Left lobe of liver (tissue), 2 donors: ENCODE measurements at regions not wholly inside any gene's neighbourhood (a gene's known extent, or its start where the extent isn't known, plus 50 kb on each side); places are given as distances from the start of the nearest gene placed in this dataset.

ENCODE experiments used
- ATAC-seq: fragments of 200-7000 bp; cut with Tn5 transposase; one replicate; pipeline ENCODE4 v1.9.1; 2020; ENCODE audit warnings: mild to moderate bottlenecking, moderate library complexity
- DNase-seq: peaks from one replicate; pipeline ENCODE4 v3.0.0-alpha.2; 2020; ENCODE audit warnings: low spot score
- donor health status: DM: no; HTN: no; CAD: no; lungs with moderate emphysema.
- donor health status: DM: no; HTN: yes; CAD: no.

- ATAC-seq: no peak
- DNase-seq: no peak
Observed at GRCh38 chr7:38069052-38069451, 109.0 kb upstream of the STARD3NL start.

DNA sequence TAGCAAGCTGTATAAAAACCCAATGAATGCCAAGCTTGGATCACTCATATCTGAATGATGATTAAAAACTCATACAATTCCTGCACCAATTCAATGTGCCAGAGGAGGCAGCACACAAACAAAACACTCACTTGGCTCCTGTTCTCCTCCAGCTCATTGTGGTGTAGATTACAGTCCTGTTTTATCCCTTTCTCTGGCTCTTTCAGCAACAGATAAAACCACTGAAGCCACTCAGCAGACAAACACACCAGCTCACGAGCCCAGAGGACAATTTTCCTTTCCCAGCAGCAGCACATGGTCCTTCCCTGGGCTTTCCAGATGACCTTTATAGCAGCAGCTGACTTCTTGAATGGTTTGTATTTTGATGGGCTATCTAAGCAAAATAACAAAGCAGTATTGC is 107.3 kb upstream of the STARD3NL start:
- ATAC-seq: peak; percentile 58
- DNase-seq: no peak

DNA sequence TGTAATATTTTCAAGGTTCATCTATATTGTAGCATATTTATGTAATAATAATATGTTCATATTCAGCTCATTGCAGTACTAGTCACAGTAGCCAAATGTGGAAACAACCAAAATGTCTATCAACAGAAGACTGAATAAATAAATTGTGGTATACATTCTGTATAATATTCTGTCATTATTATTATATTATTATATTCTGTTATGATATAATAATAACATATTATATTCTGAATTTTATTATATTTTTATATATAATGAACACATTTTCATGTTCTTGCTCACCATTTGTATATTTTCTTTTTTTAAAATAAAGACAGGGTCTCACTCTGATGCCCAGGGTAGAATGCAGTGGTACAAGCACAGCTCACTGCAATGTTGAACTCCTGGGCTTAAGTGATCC is 91.2 kb upstream of the STARD3NL start:
- ATAC-seq (no peak), DNase-seq (no peak)

- DNase-seq (no peak), ATAC-seq (no peak)
Observed at GRCh38 chr7:38102507-38102906, 75.5 kb upstream of the STARD3NL start.

DNA sequence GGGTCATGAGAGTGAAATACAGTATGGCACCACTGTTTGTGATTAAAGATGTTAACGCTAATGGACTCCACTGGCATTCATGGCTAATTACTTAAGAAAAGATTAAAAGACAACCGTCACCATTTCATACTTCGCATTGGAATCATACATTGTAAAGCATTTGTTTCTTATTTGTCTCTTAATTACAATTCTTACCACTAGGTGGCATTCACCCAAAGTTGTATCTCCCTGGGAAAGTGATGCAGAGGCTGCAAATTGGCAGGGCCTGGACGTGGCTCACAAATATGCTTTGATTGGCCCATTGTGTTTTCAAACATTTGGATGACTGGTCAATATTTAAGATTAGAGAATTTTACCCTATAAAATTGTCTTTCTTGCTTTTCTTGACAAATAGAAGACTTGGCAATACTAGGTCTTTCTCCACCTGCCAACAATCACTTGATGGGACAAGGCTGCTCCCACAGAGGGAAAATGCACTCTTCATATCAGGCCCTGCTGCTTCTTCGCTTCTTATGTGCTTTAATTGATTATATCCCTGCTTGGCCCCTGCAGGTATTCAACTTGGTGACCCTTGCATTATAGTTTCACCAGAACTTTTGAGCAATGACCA is 72.1 kb upstream of the STARD3NL start:
- ATAC-seq (peak; percentile 87), DNase-seq (no peak)

GRCh38 chr7:38107486-38107893 is 70.6 kb upstream of the STARD3NL start:
- peak; percentile 96 for ATAC-seq
- peak; percentile 67 for DNase-seq

DNA sequence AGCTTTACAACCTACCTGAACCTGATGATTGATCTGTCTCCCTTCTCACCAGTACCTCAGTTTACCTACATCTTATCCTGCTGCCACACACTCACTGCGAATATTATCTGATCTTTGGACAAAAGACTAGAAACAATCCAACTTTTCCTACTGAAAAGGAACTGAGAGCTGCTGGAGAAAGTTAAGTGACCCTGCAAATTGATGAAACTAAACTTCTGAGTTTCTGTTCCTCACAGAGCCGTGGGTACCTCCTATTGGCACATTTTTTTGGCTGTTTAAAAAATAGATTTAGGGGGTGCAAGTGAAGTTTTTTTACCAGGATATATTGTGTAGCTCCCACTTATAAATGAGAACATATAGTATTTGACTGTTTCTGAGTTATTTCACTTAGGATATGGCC is 66.0 kb upstream of the STARD3NL start:
- DNase-seq (no peak), ATAC-seq (no peak)

DNA sequence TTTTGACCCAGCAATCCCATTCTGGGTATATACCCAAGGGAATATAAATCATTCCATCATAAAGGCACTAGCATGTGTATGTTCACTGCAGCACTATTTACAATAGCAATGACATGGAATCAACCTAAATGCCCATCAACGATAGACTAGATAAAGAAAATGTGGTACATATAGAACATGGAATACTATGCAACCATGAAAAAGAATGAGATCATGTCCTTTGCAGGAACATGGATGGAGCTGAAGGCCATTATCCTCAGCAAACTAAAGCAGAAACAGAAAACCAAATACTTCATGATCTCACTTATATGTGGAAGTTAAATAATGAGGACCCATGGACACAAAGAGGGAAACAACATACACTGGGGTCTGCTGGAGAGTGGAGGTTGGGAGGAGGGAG is 58.0 kb upstream of the STARD3NL start:
- ATAC-seq (no peak), DNase-seq (no peak)

DNA sequence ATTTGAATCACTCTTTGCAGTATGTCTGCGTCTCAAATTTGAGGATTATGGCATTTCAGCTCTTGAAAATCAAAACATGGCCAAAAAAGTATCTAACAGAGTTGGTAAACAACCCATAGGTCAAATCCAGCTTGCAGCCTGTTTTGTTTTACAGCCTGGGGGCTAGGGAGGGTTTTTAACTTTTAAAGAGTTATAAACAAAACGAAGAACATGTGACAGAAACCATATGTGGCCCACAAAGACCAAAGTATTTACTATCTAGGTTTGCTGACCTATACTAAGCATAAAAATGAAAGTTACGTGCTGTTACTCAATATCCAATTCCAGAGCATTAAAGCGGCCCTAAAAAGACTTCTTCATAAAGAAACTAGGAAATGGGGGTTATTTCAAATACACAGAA is 55.5 kb upstream of the STARD3NL start:
- DNase-seq (no peak), ATAC-seq (no peak)

DNA sequence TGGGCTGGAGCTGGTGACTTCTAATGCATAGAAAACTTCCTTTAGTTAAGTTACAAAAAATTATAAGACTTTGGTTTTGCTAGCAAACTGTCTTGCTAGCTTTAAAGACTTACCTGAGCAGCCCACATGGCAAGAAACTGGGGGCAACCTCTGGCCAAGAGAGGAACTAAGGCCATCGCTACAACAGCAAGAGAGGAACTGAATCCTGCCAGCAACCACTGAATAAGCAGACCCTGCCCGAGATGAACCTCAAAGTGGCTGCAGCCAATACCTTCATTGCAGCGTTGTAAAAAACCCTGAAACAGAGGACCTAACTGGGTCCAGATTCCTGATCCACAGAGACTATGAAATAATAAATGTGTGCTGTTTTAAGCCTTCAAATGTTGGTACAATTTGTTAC is 54.6 kb upstream of the STARD3NL start:
- no peak for DNase-seq
- ATAC-seq: no peak

DNA sequence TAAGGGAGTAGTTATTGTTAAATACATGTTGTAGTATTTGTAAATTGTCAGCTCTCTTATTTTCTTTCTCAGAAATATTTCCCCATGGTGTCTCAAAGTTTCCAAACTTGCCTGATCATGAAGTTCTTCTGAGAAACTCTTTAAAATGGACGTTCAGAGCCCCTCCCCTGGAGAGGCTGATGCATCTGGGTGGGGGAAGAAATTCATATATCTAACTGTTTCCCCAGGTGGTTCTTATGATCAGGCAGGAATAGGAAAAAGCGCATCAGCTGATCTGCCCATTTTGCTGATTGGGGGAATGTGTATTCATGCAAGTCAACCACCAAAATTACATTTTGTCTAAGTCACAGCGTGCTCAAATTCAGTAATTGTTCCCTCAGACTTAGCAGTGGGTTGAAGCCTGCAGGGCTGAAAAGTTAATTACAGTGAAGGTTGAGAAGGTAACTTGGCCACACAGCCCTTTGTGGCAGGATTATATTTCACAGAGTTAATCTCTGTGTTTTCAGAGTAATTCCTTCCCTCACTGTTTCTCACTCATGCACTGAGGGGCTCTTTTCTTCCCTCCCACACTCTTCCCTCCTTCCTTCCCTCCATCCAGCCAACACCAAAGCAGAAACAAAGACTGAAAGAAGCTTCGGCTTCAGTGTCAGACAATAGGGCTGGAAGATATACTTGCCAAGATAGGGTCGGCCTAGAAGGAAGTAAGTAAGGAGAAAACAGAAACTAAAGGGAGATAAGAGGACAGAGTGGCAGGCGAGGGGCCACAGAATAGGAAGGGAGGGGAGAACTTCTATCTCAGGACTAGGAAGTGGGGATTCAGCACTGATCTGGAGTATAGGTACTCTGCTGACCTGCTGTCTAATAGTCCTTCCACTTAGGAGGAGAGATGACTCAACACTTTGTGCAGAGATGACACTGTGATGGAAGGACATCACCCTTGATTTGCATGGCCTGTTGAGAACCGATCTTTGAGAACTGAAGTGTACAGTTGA is 50.5 kb upstream of the STARD3NL start:
- DNase-seq (no peak), ATAC-seq (no peak)
